Ascending aorta (tissue), 2 donors: ENCODE measurements at regions not wholly inside any gene's neighbourhood (a gene's known extent, or its start where the extent isn't known, plus 50 kb on each side); places are given as distances from the start of the nearest gene placed in this dataset.

ENCODE experiments used
- DNase-seq, 2 donors: peaks; one replicate each; pipeline ENCODE4 v3.0.0-alpha.2; 2019; ENCODE audit warnings: low spot score in 2 of 2
- H3K27ac ChIP-seq, 2 donors: fragments of 200-600 bp; sonication (generic); one replicate each; pipeline ENCODE4 v1.5.1; 2016 to 2017; ENCODE audit warnings: mild to moderate bottlenecking in 1 of 2
- H3K27me3 ChIP-seq: fragments of 200-600 bp; sonication (generic); one replicate; pipeline ENCODE4 v1.5.1; 2017
- H3K36me3 ChIP-seq, 2 donors: fragments of 200-600 bp; sonication (generic); one replicate each; pipeline ENCODE4 v1.5.1; 2016
- H3K4me1 ChIP-seq, 2 donors: fragments of 200-600 bp; sonication (generic); one replicate each; pipeline ENCODE4 v1.5.1; 2016 to 2017; ENCODE audit warnings: mild to moderate bottlenecking in 1 of 2
- H3K4me3 ChIP-seq, 2 donors: fragments of 200-600 bp; sonication (generic); one replicate each; pipeline ENCODE4 v1.5.1; 2016 to 2017; ENCODE audit warnings: mild to moderate bottlenecking in 1 of 2
- H3K9me3 ChIP-seq, 2 donors: fragments of 200-600 bp; sonication (generic); one replicate each; pipeline ENCODE4 v1.5.1; 2016
- CTCF ChIP-seq, 3 experiments: fragments of 200-600 bp in 2 of 3; fragments of 450-650 bp in 1 of 3; sonication (generic) in 2 of 3; IDR thresholded peaks; one replicate each; pipeline ENCODE4 v1.5.1; 2016 to 2019; ENCODE audit warnings: antibody characterized with exemption in 3 of 3, mild to moderate bottlenecking in 1 of 3, moderate library complexity in 1 of 3
- intact Hi-C: fragments of 100-400 bp; cut with DNase I; formaldehyde crosslinking; loops from one replicate; pipeline ENCODE4 v1.15.1; 2023

- H3K36me3 ChIP-seq: no peaks in the 10 kb centered on the region
- intact Hi-C loops: no loop called here
These were observed 65.3 kb upstream of the CD96 start for GRCh38 chr3:111476701-111477100.

GRCh38 chr3:111480091-111480490 lies 61.9 kb upstream of the CD96 start:
- no peaks in the 10 kb centered on the region for H3K36me3 ChIP-seq
- intact Hi-C loops: no loop called here
- no peak for TF ChIP-seq CTCF (IDR thresholded peaks at IDR 0.05)

More at GRCh38 chr3:111476701-111477100, 65.3 kb upstream of the CD96 start:
- Histone ChIP-seq H3K4me1 (no peaks in the 10 kb centered on the region), H3K27me3 (no peaks in the 10 kb centered on the region), H3K4me3 (no peak overlapping the region), H3K9me3 (no peaks in the 10 kb centered on the region), H3K27ac (no peak overlapping the region)
- TF ChIP-seq CTCF (IDR thresholded peaks at IDR 0.05): no peak
- no peak for DNase-seq

GRCh38 chr3:111481551-111481950 lies 60.4 kb upstream of the CD96 start:
- H3K4me1 ChIP-seq: no peaks in the 10 kb centered on the region
- intact Hi-C loops: no loop called here
- no peak for DNase-seq
- H3K9me3 ChIP-seq: no peaks in the 10 kb centered on the region
- H3K4me3 ChIP-seq: no peak overlapping the region
- no peaks in the 10 kb centered on the region for H3K27me3 ChIP-seq
- H3K27ac ChIP-seq: no peak overlapping the region
- TF ChIP-seq CTCF (IDR thresholded peaks at IDR 0.05): no peak
- H3K36me3 ChIP-seq: no peaks in the 10 kb centered on the region

More at GRCh38 chr3:111480091-111480490, 61.9 kb upstream of the CD96 start:
- Histone ChIP-seq H3K27ac (no peak overlapping the region), H3K4me1 (no peaks in the 10 kb centered on the region), H3K4me3 (no peak overlapping the region), H3K27me3 (no peaks in the 10 kb centered on the region), H3K9me3 (no peaks in the 10 kb centered on the region)
- no peak for DNase-seq

GRCh38 chr3:111482574-111482973 lies 59.4 kb upstream of the CD96 start:
- DNase-seq: no peak
- intact Hi-C loops: no loop called here
- no peak for TF ChIP-seq CTCF (IDR thresholded peaks at IDR 0.05)
- no peaks in the 10 kb centered on the region for H3K27me3 ChIP-seq
- H3K27ac ChIP-seq: no peak overlapping the region
- no peak overlapping the region for H3K4me3 ChIP-seq
- peaks cover 0 to 3% of the 10 kb centered on the region in 2 donors for H3K9me3 ChIP-seq
- no peaks in the 10 kb centered on the region for H3K4me1 ChIP-seq
- no peaks in the 10 kb centered on the region for H3K36me3 ChIP-seq

- Histone ChIP-seq H3K4me3 (no peak overlapping the region), H3K36me3 (no peaks in the 10 kb centered on the region), H3K9me3 (peaks cover 0 to 3% of the 10 kb centered on the region in 2 donors), H3K4me1 (no peaks in the 10 kb centered on the region), H3K27ac (no peak overlapping the region), H3K27me3 (no peaks in the 10 kb centered on the region)
- intact Hi-C loops: no loop called here
- no peak for DNase-seq
- TF ChIP-seq CTCF (IDR thresholded peaks at IDR 0.05): no peak
These were observed 56.9 kb upstream of the CD96 start for GRCh38 chr3:111485086-111485485.
